ENCODE measurements at regions not wholly inside any gene's neighbourhood (a gene's known extent, or its start where the extent isn't known, plus 50 kb on each side); places are given as distances from the start of the nearest gene placed in this dataset.

DNA sequence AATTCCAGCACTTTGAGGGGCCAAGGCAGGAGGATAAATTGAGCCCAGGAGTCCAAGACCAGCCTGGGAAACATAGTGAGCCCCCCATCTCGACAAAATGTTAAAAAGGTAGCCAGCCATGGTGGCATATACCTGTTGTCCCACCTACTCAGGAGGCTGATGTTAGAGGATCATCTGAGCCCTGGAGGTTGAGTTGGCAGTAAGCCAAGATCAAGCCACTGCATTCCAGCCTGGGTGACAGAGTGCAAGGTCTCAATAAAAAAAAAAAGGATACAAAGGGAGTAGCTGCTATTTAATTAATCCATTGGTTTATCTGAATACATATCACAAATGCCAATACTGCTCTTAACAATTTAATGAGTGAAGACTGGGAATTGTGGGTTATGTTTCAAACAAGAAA lies 327.8 kb downstream of the CPS1 start:
- TF ChIP-seq, protein P1, sequence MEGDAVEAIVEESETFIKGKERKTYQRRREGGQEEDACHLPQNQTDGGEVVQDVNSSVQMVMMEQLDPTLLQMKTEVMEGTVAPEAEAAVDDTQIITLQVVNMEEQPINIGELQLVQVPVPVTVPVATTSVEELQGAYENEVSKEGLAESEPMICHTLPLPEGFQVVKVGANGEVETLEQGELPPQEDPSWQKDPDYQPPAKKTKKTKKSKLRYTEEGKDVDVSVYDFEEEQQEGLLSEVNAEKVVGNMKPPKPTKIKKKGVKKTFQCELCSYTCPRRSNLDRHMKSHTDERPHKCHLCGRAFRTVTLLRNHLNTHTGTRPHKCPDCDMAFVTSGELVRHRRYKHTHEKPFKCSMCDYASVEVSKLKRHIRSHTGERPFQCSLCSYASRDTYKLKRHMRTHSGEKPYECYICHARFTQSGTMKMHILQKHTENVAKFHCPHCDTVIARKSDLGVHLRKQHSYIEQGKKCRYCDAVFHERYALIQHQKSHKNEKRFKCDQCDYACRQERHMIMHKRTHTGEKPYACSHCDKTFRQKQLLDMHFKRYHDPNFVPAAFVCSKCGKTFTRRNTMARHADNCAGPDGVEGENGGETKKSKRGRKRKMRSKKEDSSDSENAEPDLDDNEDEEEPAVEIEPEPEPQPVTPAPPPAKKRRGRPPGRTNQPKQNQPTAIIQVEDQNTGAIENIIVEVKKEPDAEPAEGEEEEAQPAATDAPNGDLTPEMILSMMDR (IDR thresholded peaks at IDR 0.05; ENCODE audit: control extremely low read depth in 1 of 3, insufficient read depth in 1 of 3, low read depth in 1 of 3, low read length in 3 of 3), result no peak
- TF ChIP-seq SP1 (IDR thresholded peaks at IDR 0.05; ENCODE audit: low read depth, low read length) (no peak), RAD21 (IDR thresholded peaks at IDR 0.05 in 1 of 2, conservative IDR thresholded peaks at IDR 0.05 in 1 of 2; ENCODE audit: low read depth in 2 of 2, low read length in 2 of 2) (no peak), POLR2AphosphoS5 (IDR thresholded peaks at IDR 0.05; ENCODE audit: low read depth, low read length) (no peak), MAFK (IDR thresholded peaks at IDR 0.05; ENCODE audit: low read depth, low read length) (no peak), POLR2A (IDR thresholded peaks at IDR 0.05; ENCODE audit: control extremely low read depth in 1 of 2, low read depth in 2 of 2, low read length in 2 of 2) (no peak), SUZ12 (IDR thresholded peaks at IDR 0.05; ENCODE audit: low read length) (no peak), BRCA1 (IDR thresholded peaks at IDR 0.05; ENCODE audit: low read depth, low read length) (no peak), CHD1 (IDR thresholded peaks at IDR 0.05; ENCODE audit: low read depth, low read length) (no peak), BCL11A (IDR thresholded peaks at IDR 0.05; ENCODE audit: low read depth in 2 of 2, low read length in 2 of 2) (no peak)
